SU-DHL-6 (cell line): ENCODE measurements at regions not wholly inside any gene's neighbourhood (a gene's known extent, or its start where the extent isn't known, plus 50 kb on each side); places are given as distances from the start of the nearest gene placed in this dataset.

Source experiments
- H2AFZ ChIP-seq: fragments of 200-600 bp; sonication (generic); 2 replicates; pipeline ENCODE4 v1.6.1; 2014; ENCODE audit warnings: low read depth, mild to moderate bottlenecking, moderate library complexity, mixed read lengths, antibody characterized with exemption, low read length; ENCODE audit not compliant: severe bottlenecking
- H3F3A ChIP-seq: fragments of 200-600 bp; shearing (Covaris generic); 2 replicates; pipeline ENCODE4 v1.6.0; 2016; ENCODE audit warnings: antibody characterized with exemption, mild to moderate bottlenecking; ENCODE audit not compliant: insufficient read depth
- H3K27ac ChIP-seq: fragments of 200-600 bp; sonication (generic); 2 replicates; pipeline ENCODE4 v1.5.1; 2016; ENCODE audit warnings: low read depth, mild to moderate bottlenecking, low read length, moderate library complexity, mixed read lengths
- H3K27me3 ChIP-seq: fragments of 200-600 bp; sonication (generic), shearing (Covaris generic); 2 replicates; pipeline ENCODE4 v1.6.0; 2014; ENCODE audit warnings: mild to moderate bottlenecking, low read length
- H3K36me3 ChIP-seq: fragments of 200-600 bp; sonication (generic); 2 replicates; pipeline ENCODE4 v1.6.1; 2014; ENCODE audit warnings: mild to moderate bottlenecking, low read length, mixed read lengths
- H3K4me2 ChIP-seq: fragments of 300-600, 200-600 bp; shearing (Covaris generic), sonication (generic); 2 replicates; pipeline ENCODE4 v1.6.0; 2014; ENCODE audit warnings: low read length, low read depth, mild to moderate bottlenecking; ENCODE audit not compliant: poor library complexity, severe bottlenecking
- H3K4me3 ChIP-seq: fragments of 200-600 bp; sonication (generic); 2 replicates; pipeline ENCODE4 v1.5.1; 2014; ENCODE audit warnings: antibody characterized with exemption, low read length, mild to moderate bottlenecking, mixed read lengths; ENCODE audit not compliant: insufficient read depth, poor library complexity, severe bottlenecking
- H3K79me2 ChIP-seq: fragments of 200-600 bp; sonication (generic); 2 replicates; pipeline ENCODE4 v1.6.1; 2014; ENCODE audit warnings: mild to moderate bottlenecking, low read length, moderate library complexity; ENCODE audit not compliant: insufficient read depth
- H3K9ac ChIP-seq: fragments of 200-600 bp; sonication (generic); 2 replicates; pipeline ENCODE4 v1.7.0; 2014; ENCODE audit warnings: mild to moderate bottlenecking, low read length
- H3K9me2 ChIP-seq: fragments of 200-600 bp; sonication (generic); replicated peaks from 2 replicates; pipeline ENCODE4 v1.6.1; 2014; ENCODE audit warnings: low read length; ENCODE audit not compliant: insufficient read depth
- H3K9me3 ChIP-seq: fragments of 200-600 bp; sonication (generic); 2 replicates; pipeline ENCODE4 v1.6.1; 2014; ENCODE audit warnings: low read length, mixed read lengths; ENCODE audit not compliant: insufficient read depth
- H4K20me1 ChIP-seq: fragments of 200-600 bp; sonication (generic); 2 replicates; pipeline ENCODE4 v1.6.1; 2014; ENCODE audit warnings: low read depth, mild to moderate bottlenecking, antibody characterized with exemption, low read length, moderate library complexity, mixed read lengths
- EZH2phosphoT487 ChIP-seq: fragments of 200-600 bp; sonication (generic), shearing (Covaris generic); conservative IDR thresholded peaks from 2 replicates; pipeline ENCODE4 v1.6.1; 2018; ENCODE audit warnings: mild to moderate bottlenecking, antibody characterized with exemption, low read length, moderate library complexity, mixed read lengths
- TF ChIP-seq, protein P1 (sequence below): fragments of 200-600 bp; sonication (generic); IDR thresholded peaks from one replicate; pipeline ENCODE4 v1.5.1; 2017; ENCODE audit warnings: antibody characterized with exemption, mild to moderate bottlenecking, low read length, moderate library complexity; ENCODE audit not compliant: insufficient read depth, poor library complexity, severe bottlenecking

GRCh38 chr14:96986256-96987085 is 189.3 kb downstream of the VRK1 start:
- TF ChIP-seq EZH2phosphoT487: no peak
- TF ChIP-seq, protein P1, sequence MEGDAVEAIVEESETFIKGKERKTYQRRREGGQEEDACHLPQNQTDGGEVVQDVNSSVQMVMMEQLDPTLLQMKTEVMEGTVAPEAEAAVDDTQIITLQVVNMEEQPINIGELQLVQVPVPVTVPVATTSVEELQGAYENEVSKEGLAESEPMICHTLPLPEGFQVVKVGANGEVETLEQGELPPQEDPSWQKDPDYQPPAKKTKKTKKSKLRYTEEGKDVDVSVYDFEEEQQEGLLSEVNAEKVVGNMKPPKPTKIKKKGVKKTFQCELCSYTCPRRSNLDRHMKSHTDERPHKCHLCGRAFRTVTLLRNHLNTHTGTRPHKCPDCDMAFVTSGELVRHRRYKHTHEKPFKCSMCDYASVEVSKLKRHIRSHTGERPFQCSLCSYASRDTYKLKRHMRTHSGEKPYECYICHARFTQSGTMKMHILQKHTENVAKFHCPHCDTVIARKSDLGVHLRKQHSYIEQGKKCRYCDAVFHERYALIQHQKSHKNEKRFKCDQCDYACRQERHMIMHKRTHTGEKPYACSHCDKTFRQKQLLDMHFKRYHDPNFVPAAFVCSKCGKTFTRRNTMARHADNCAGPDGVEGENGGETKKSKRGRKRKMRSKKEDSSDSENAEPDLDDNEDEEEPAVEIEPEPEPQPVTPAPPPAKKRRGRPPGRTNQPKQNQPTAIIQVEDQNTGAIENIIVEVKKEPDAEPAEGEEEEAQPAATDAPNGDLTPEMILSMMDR: no peak
- no peak overlapping the region for H3K9ac ChIP-seq
- H3K4me3 ChIP-seq: no peak overlapping the region
- H3K9me3 ChIP-seq: no peaks in the 10 kb centered on the region
- H4K20me1 ChIP-seq: no peaks in the 10 kb centered on the region
- no peak overlapping the region for H3K27ac ChIP-seq
- no peaks in the 10 kb centered on the region for H3K27me3 ChIP-seq
- no peaks in the 10 kb centered on the region for H3K79me2 ChIP-seq
- H2AFZ ChIP-seq: no peak overlapping the region
- H3K4me2 ChIP-seq: no peak overlapping the region
- H3K9me2 ChIP-seq: no peaks in the 10 kb centered on the region
- no peaks in the 10 kb centered on the region for H3K36me3 ChIP-seq
- H3F3A ChIP-seq: no peaks in the 10 kb centered on the region

DNA sequence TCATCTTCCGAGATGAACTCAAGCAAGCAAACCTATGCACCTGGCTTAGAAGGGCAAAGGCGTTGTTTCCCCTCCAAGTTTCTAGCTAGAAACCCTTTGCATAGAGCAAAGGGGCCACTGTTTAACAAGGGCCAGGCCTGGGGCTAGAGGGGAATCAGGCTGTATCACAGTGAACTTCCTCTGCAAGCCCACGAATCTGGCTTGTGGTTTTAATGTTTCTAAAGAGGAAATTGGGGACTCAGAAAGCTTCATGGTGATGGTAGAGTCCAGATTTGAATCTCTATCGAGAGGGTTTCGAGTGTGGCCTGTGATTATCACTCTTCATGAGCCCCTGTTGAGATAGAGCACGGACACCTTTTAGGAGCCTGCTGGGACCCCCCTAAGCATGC is 189.9 kb downstream of the VRK1 start:
- Histone ChIP-seq H3K27me3 (no peaks in the 10 kb centered on the region), H4K20me1 (no peaks in the 10 kb centered on the region), H3K9ac (no peak overlapping the region), H3F3A (no peaks in the 10 kb centered on the region), H3K4me3 (no peak overlapping the region), H3K4me2 (no peak overlapping the region), H3K9me2 (no peaks in the 10 kb centered on the region), H3K27ac (no peak overlapping the region), H2AFZ (no peak overlapping the region), H3K36me3 (no peaks in the 10 kb centered on the region), H3K79me2 (no peaks in the 10 kb centered on the region), H3K9me3 (no peaks in the 10 kb centered on the region)
- TF ChIP-seq, protein P1: no peak
- TF ChIP-seq EZH2phosphoT487: no peak

- H4K20me1 ChIP-seq: no peaks in the 10 kb centered on the region
Observed at GRCh38 chr14:96987771-96988170, 190.6 kb downstream of the VRK1 start.

More at GRCh38 chr14:96987771-96988170, 190.6 kb downstream of the VRK1 start:
- H3K27ac ChIP-seq: no peak overlapping the region
- no peaks in the 10 kb centered on the region for H3K9me3 ChIP-seq
- H3K9ac ChIP-seq: no peak overlapping the region
- H2AFZ ChIP-seq: no peak overlapping the region
- H3K4me2 ChIP-seq: no peak overlapping the region
- no peaks in the 10 kb centered on the region for H3K9me2 ChIP-seq
- H3K27me3 ChIP-seq: no peaks in the 10 kb centered on the region
- no peak overlapping the region for H3K4me3 ChIP-seq
- no peaks in the 10 kb centered on the region for H3K36me3 ChIP-seq
- TF ChIP-seq, protein P1: no peak
- TF ChIP-seq EZH2phosphoT487: no peak
- no peaks in the 10 kb centered on the region for H3F3A ChIP-seq
- H3K79me2 ChIP-seq: no peaks in the 10 kb centered on the region
